ENCODE measurements at regions not wholly inside any gene's neighbourhood (a gene's known extent, or its start where the extent isn't known, plus 50 kb on each side); places are given as distances from the start of the nearest gene placed in this dataset.

DNA sequence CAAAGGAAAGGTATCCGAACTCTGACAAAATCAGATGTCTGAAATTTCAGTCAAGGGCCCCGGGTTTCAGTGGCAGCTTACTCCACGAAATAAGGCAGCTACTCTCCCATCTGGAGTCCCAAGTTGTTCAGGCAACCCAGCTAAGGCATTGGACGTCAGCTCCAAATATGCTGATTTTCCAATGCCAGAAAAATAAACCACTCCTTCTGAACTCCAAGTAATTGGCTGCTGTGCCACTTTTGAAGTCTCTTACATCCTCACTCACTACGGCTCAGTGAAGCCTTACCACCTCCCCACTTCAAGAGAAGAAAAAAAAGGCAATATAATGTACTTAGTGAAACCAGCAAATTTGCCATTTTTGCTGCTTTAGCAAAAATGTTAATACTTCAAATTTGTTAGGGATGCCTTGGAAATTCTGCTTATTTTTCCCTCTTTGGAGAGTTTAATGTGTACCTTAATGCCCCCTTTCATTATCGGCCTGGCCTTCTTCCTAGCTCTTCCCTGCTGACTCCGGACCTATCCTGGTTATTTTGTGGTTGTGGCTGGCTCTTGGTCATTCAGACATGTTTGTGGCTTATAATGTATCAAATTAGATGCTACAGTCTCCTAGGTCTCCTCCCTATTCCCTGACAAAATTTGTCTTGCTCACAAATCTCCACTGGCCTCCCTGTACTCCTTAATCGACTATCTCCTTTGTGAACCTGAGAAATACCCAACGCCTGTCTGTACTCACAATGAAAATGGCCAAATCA, 589.2 kb upstream of the ZEB2 start:
- Mint-ChIP-seq H3K27me3 (ENCODE audit: low read depth) (no peaks in the 10 kb centered on the region), H3K4me3 (no peak overlapping the region), H3K9me3 (peaks cover 3% of the 10 kb centered on the region), H3K36me3 (ENCODE audit: low read depth) (no peaks in the 10 kb centered on the region), H3K27ac (peak overlapping the region; percentile 42 to 65 (median 58)), H3K4me1 (peaks cover 37% of the 10 kb centered on the region)
- TF ChIP-seq, protein P1, sequence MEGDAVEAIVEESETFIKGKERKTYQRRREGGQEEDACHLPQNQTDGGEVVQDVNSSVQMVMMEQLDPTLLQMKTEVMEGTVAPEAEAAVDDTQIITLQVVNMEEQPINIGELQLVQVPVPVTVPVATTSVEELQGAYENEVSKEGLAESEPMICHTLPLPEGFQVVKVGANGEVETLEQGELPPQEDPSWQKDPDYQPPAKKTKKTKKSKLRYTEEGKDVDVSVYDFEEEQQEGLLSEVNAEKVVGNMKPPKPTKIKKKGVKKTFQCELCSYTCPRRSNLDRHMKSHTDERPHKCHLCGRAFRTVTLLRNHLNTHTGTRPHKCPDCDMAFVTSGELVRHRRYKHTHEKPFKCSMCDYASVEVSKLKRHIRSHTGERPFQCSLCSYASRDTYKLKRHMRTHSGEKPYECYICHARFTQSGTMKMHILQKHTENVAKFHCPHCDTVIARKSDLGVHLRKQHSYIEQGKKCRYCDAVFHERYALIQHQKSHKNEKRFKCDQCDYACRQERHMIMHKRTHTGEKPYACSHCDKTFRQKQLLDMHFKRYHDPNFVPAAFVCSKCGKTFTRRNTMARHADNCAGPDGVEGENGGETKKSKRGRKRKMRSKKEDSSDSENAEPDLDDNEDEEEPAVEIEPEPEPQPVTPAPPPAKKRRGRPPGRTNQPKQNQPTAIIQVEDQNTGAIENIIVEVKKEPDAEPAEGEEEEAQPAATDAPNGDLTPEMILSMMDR (IDR thresholded peaks at IDR 0.05; ENCODE audit: unreplicated experiment in 3 of 3), result no peak

DNA sequence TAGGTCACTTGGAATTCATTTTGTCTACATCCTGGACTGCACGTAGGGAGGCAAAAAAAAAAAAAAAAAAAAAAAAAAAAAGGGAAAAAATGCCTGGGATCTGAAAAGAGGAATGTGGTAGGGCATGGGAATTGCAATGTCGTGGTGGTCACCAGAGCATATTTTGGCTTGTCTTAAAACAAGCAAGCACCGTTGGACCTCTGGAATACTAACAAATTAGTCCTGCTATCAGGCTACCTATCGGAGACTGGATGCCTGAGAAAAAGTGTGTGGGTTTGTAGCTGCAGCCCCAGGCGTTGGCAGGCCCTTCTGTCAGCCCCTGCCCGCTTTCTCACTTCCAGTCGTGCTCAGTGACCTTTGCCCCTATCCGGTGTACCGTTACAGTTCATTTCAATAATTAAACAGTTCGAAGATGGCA, 588.5 kb upstream of the ZEB2 start:
- Mint-ChIP-seq H3K27ac (peak overlapping the region; percentile 42 to 65 (median 58)), H3K27me3 (ENCODE audit: low read depth) (no peaks in the 10 kb centered on the region), H3K4me1 (peaks cover 33% of the 10 kb centered on the region), H3K36me3 (ENCODE audit: low read depth) (no peaks in the 10 kb centered on the region), H3K4me3 (no peak overlapping the region), H3K9me3 (peaks cover 3% of the 10 kb centered on the region)
- TF ChIP-seq, protein P1 (IDR thresholded peaks at IDR 0.05; ENCODE audit: unreplicated experiment in 3 of 3), result no peak

DNA sequence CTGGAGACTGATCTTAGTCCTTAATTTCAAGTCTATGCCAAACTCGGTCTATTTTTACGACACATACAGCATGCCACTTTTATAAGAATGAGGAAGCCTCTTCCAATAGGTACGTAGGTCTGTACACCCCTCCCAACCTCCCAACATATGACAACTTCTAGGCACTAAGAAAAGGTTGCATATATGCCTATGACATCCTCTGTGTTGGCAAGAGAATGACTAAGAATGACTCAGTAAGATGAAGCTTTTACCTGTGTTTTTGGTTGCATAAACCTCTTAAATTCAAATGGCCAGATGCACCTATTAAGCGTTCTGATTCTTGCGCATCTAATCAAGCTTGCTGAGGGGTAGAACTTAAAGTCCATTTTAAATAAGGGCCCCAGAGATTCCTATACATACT, 586.4 kb upstream of the ZEB2 start:
- H3K36me3 Mint-ChIP-seq (ENCODE audit: low read depth), result no peaks in the 10 kb centered on the region
- no peaks in the 10 kb centered on the region for H3K27me3 Mint-ChIP-seq (ENCODE audit: low read depth)
- TF ChIP-seq, protein P1 (IDR thresholded peaks at IDR 0.05; ENCODE audit: unreplicated experiment in 3 of 3), result no peak
- peaks cover 3% of the 10 kb centered on the region for H3K9me3 Mint-ChIP-seq
- no peak overlapping the region for H3K27ac Mint-ChIP-seq
- no peak overlapping the region for H3K4me3 Mint-ChIP-seq
- peaks cover 26% of the 10 kb centered on the region for H3K4me1 Mint-ChIP-seq

DNA sequence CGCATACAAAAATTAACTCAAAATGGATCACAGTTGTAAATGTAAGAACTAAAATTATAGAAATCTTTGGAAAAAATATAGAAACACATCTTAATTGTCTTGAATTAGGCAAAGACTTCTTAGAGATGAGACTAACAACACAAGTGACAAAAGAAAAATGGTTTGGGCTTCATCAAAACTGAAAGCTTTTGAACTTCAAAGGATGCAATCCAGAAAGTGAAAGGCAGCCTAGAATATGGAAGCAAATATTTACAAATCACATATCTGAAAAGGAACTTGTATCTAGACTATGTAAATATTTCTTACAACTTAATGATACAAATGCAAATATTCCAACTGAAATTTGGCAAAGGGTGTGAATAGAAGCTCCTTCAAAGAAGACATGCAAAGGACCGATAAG, 582.8 kb upstream of the ZEB2 start:
- Mint-ChIP-seq H3K4me1 (peaks cover 21% of the 10 kb centered on the region), H3K9me3 (peaks cover 6% of the 10 kb centered on the region), H3K27me3 (ENCODE audit: low read depth) (no peaks in the 10 kb centered on the region), H3K4me3 (no peak overlapping the region), H3K36me3 (ENCODE audit: low read depth) (no peaks in the 10 kb centered on the region), H3K27ac (no peak overlapping the region)
- TF ChIP-seq, protein P1 (IDR thresholded peaks at IDR 0.05; ENCODE audit: unreplicated experiment in 3 of 3), result no peak

DNA sequence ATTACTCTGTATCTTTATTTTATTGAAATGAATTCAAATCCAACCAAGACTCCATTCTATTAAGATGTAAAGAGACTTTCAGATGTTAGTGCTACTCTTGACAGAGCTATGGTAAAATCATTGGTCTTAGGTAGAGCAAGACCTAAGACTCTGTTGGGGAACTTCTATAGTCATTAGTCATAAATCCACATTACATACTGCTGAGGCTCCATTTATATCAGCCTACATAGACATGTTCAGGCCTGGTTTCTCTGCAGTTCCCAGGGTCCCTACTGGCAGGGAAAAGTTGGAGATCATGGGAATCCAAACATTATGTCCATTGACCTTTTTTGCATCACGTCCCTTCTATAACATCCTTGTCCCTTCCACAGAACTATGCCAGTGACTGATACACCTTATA, 580.4 kb upstream of the ZEB2 start:
- TF ChIP-seq, protein P1 (IDR thresholded peaks at IDR 0.05; ENCODE audit: unreplicated experiment in 3 of 3), result no peak
- H3K27me3 Mint-ChIP-seq (ENCODE audit: low read depth), result no peaks in the 10 kb centered on the region
- no peak overlapping the region for H3K27ac Mint-ChIP-seq
- peaks cover 16% of the 10 kb centered on the region for H3K4me1 Mint-ChIP-seq
- H3K4me3 Mint-ChIP-seq, result no peak overlapping the region
- H3K9me3 Mint-ChIP-seq, result peaks cover 8% of the 10 kb centered on the region
- H3K36me3 Mint-ChIP-seq (ENCODE audit: low read depth), result no peaks in the 10 kb centered on the region

DNA sequence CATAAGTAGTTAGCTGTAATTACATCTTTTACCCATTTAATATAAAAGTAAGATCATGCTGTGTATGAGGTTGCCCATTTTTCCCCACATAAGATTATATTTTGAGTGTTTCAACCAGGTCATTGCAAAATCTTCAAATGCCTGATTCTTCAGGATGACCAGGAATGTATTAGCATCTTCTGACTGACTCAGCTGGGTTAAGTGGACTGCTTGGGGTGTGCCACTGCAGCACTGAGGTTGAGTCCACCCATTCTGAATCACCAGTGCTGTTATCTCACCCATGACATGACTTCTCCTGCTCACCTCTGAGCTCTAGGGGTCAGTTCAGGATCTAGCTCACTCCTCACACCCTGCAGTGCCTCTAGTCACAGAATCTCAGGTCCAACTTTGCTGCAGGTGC, 576.7 kb upstream of the ZEB2 start:
- Mint-ChIP-seq H3K36me3 (ENCODE audit: low read depth) (no peaks in the 10 kb centered on the region), H3K9me3 (peaks cover 10% of the 10 kb centered on the region), H3K4me3 (no peak overlapping the region), H3K4me1 (peaks cover 9% of the 10 kb centered on the region), H3K27ac (no peak overlapping the region), H3K27me3 (ENCODE audit: low read depth) (no peaks in the 10 kb centered on the region)
- TF ChIP-seq, protein P1 (IDR thresholded peaks at IDR 0.05; ENCODE audit: unreplicated experiment in 3 of 3), result no peak
